Endothelial cell of hepatic sinusoid (primary cell): ENCODE measurements at regions not wholly inside any gene's neighbourhood (a gene's known extent, or its start where the extent isn't known, plus 50 kb on each side); places are given as distances from the start of the nearest gene placed in this dataset.

Source experiments
- in situ Hi-C: cut with HindIII; loops from 2 replicates; pipeline ENCODE4 v1.10.0; 2017; ENCODE audit warnings: low sequenced_read_pairs

DNA sequence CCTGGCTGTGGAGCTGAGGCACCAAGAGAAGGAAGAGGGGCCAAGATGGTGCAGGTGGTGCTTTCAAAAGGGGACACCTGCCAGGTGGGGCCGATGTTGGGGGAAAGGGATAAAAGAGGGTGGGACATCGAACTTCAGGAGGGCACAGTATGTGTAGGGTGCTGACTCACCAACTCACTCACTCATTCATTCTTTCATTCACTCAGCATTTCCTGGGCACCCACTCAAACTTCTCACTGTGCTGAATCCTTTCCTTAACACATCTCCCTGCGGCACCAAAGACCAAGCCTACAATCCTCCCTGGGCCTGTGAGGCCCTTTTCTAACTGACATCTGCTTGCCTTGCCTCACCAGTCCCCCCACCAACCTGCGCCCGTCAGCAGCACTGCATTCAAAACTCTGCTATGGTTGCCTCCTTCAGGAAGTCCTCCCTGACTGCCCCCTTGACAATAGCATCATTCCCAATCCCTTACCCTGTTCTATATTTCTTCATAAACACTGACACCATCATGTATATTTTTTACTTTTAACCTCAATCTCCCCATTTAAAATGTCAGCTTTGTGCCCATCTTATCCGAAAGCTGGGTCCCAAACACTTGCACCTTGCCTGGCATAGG lies 246.6 kb downstream of the MN1 start:
- in situ Hi-C loops: no loop called here

DNA sequence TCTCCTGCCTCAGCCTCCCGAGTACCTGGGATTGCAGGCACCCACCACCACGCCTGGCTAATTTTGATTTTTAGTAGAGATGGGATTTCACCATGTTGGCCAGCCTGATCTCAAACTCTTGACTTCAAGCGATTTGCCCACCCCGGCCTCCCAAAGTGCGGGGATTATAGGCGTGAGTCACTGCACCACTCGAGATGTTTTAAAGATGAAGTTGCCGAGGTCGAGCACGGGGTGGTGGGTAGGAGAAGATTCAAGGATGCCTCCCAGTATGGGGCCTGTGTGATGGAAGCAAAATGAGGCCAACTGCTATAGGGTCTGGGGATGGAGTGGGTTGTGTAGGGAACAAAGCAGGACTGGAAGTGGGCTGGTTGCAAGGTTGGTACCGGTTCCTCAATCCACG lies 245.2 kb downstream of the MN1 start:
- in situ Hi-C loops: no loop called here

DNA sequence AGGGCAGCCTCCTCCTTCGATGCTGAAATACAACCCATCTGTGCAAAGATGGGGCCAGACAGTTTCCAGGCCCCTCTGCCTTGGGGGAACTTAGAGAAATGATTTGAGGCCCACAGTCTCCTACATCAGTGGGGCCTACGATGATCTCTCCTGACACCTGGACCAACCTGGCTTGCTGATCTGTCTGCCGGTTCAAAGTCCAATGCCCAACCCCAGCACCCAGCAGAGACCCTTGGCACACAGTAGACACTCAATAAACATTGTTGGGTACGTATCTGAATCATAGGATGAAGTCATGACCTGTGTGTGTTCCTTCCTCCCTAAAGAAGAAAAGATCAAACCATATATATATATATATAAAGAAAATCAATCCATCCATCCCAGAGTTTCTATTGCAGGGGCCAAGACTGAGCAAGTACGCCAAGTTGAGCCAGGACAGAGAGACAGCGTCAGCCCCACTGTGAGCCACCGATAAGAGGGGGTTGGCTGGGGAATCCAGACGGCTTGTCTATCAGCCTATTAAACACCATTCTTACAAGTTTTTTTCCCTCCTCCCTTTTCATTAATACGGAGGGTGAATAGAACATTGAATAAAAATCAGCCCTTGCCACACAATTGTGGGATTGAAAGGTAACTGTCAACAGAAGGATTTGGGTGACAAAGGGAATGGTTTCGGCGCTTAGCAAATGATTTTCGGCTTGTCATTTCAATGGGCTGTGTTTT lies 244.1 kb downstream of the MN1 start:
- in situ Hi-C loops: no loop called here

DNA sequence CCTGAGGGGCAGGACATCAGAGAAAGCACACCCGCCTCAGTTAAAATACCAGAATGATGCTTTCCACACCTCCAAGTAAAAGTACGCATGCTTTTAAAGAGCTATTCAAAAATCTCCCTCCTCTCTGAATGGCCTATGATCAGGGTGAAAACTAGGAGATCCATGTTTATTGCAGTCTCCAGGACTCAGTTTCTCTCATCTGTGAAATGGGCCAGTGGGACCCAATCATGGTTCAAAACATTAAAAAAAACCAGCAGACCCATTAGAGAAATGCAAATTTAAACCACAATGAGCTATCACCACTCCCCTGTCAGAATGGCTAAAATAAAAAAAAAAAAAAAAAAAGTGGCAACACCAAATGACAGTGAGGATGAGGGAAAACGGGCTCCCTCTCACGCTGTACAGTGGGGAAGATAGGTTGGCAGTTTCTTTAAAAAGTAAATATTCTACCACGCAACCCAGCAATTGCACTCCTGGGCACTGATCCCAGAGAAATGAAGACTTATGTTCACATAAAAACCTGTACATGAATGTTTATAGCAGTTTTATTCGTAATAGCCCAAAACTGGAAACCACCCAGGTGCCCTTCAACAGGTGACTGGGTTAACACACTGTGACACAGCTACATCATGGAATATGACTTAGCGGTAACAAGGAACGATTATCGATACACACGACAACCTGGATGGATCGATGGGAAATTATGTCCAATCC lies 242.7 kb downstream of the MN1 start:
- in situ Hi-C loops: no loop called here

DNA sequence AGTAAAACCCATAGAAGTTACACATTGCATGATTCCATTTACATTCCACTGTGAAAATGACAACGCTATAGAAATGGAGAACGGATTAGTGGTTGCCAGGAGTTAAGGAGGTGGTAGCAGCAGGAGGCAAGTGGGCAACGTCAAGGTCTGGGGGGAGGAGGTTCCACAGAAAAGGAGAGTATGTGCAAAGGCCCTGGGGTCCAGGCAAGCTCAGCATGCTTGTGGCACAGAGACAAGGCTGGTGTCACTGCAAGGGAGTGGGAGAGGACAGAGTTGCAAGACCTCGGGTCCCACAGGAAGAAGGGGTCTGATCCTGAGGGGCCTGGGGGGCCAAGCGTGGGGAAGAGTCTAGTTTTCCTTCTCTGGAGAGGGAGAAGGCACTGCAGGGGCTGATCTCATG lies 240.8 kb downstream of the MN1 start:
- in situ Hi-C loops: no loop called here

- in situ Hi-C loops: no loop called here
Observed at GRCh38 chr22:27561286-27561904, 240.2 kb downstream of the MN1 start.

DNA sequence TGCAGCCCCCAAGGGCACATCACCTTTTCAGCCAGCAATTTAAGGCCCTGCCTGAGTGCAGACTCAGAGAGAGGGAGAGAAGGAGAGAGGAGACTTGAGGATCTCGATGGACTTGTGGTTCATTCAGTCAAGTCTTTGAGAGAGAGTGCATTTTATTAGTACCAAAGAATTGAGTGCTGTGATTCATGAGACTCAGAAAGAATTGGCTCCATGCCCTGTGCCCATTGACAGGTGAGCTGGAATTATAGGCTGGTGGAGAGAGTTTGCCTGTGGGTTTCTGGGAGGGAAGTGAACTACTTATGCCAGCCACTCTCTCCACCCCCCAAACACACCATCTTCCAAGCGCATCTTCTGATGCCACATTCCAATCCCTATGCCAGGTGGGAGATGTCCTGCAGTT lies 236.8 kb downstream of the MN1 start:
- in situ Hi-C loops: loop anchor here (5.0 kb wide), 1 partner anchor 38 kb away; no protein-coding TSS in a partner anchor

GRCh38 chr22:27566602-27567001 lies 235.0 kb downstream of the MN1 start:
- in situ Hi-C loops: loop anchor here (5.0 kb wide), 1 partner anchor 39 kb away; no protein-coding TSS in a partner anchor

DNA sequence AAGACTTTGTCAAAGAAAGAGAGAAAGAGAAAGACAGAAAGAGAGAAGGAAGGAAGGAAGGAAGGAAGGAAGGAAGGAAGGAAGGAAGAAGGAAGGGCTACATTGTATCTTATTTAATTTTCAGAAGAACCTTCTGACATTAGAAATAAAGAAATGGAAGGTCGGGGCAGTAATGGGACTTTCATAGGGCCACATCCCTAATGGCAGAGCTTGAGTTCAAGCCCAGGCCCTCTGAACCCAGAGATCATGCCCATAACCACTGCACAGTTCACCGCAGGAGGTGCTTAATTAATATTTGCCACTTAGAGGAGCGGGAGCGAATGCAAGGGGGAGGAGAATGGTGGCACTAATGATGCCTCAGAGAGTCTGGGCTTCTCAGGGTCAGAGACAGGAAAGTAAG lies 233.3 kb downstream of the MN1 start:
- in situ Hi-C loops: loop anchor here (5.0 kb wide), 1 partner anchor 41 kb away; no protein-coding TSS in a partner anchor

DNA sequence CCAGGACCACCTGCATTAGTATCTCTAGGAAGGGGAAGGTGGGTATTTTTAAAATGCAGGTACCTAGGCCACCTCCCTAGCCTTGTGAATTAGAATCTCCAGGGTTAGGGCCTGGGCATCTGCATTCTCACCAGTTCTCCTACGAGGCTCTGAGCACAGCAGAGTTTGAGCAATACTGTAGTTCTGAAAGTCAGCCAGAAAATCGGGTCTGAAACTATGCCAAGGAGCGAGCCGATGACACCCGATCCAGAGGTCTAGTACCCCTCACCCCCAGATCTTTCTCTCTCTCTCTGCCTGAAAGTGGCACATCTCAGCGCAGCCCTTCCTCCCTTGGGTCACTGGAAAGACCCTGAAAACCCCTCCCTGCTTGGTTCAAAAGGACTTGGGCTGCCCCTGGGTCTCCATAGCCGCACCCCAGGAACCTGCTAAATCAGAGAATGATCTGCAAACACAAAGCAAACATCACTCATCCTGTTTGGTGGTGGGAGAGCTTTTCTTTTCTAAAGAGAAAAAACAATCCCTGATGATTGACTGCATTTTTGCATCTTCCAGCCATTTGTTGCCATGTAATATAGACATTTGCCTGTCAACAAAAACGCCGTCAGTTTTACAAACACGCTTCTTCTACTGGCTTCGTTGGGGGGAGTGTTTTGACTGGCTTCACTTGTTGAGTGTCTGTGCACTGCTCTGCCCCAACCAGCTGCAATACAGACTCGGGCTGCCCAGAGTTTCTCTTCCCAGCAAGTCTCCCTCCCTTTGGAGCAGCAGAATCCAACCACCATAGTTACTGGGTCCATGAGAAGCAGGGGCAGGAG lies 229.9 kb downstream of the MN1 start:
- in situ Hi-C loops: no loop called here

GRCh38 chr22:27572278-27572666 lies 229.3 kb downstream of the MN1 start:
- in situ Hi-C loops: no loop called here

GRCh38 chr22:27573280-27574001 lies 228.1 kb downstream of the MN1 start:
- in situ Hi-C loops: no loop called here

DNA sequence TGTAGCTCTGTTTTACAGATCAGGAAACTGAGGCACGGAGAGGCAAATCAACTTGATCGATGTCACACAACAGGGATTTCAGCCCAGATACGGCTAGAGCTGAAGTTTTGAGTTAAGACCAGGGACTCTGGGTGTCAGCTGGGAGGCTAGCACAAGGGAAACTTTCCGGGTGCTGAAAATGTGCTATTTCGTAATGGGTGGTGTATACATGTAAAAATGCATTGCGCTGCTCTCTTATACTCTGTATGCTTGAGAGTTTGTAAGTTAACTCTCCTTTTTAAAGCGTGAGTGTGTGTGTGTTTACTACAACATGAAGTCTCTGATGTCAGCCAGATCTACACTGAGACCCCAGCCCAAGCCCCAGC lies 227.6 kb downstream of the MN1 start:
- in situ Hi-C loops: no loop called here

- in situ Hi-C loops: loop anchor here (25.0 kb wide), 1 partner anchor 162 kb away; no protein-coding TSS in a partner anchor
Observed at GRCh38 chr22:27574651-27575050, 226.9 kb downstream of the MN1 start.

- in situ Hi-C loops: loop anchor here (25.0 kb wide), 1 partner anchor 163 kb away; no protein-coding TSS in a partner anchor
Observed at GRCh38 chr22:27575348-27575747, 226.2 kb downstream of the MN1 start.

GRCh38 chr22:27576413-27576812 lies 225.1 kb downstream of the MN1 start:
- in situ Hi-C loops: loop anchor here (25.0 kb wide), 1 partner anchor 164 kb away; no protein-coding TSS in a partner anchor

DNA sequence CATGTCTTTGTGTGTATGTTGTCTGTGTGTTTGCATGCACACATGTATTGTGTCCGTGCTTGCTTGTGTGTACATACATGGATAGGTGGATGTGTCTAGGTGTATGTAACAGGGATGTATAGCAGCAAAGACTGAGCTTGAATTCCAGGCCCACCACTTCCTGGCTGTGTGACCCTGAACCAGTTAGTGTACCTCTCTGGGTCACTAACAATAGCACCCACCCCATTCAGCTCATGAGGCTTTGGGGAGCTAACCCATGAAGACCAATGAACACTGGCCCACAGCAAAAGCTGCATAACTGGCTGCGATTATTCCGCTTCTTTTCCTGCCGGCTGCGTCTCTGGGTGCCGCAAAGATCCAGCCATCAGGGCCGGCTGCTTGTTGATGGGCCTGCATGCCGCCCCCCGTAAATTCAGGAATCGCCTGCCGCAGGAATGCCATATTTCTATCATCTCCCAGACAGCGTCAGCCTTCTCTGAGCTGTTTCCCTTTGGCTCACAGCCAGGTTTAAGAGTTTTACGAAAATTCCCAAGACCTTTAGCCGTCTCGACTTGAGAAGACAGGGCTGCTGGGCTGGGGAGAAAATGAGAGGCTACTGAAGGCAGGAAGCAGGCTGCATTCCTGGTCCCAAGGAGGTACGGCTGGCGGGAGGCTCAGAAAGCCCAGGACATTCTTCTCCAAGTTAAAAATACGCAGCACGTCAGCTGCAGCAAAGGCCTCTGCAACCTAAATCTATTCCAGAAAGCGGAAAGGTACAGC lies 224.6 kb downstream of the MN1 start:
- in situ Hi-C loops: loop anchor here (25.0 kb wide), 1 partner anchor 165 kb away; no protein-coding TSS in a partner anchor

- in situ Hi-C loops: loop anchor here (25.0 kb wide), 1 partner anchor 165 kb away; no protein-coding TSS in a partner anchor
Observed at GRCh38 chr22:27577574-27577969, 224.0 kb downstream of the MN1 start.
